Spleen (tissue), 7 donors: ENCODE measurements at regions not wholly inside any gene's neighbourhood (a gene's known extent, or its start where the extent isn't known, plus 50 kb on each side); places are given as distances from the start of the nearest gene placed in this dataset.

ENCODE experiments used
- POLR2A ChIP-seq, 3 donors: fragments of 450-650 bp; IDR thresholded peaks; one replicate each; pipeline ENCODE4 v1.5.1; 2017; ENCODE audit warnings: antibody characterized with exemption in 3 of 3, mild to moderate bottlenecking in 1 of 3
- POLR2AphosphoS5 ChIP-seq, 3 donors: sonication (generic); formaldehyde crosslinking; IDR thresholded peaks; one replicate each; pipeline ENCODE4 v1.5.1; 2017; ENCODE audit warnings: antibody characterized with exemption in 3 of 3
- TF ChIP-seq, protein P1 (sequence below), 11 experiments: fragments of 200-600 bp in 7 of 11; fragments of 450-650 bp in 4 of 11; sonication (generic) in 4 of 11; IDR thresholded peaks in 8 of 11; conservative IDR thresholded peaks in 3 of 11; 1 replicate in 7 of 11; 2 replicates in 4 of 11; pipeline versions ENCODE4 v1.4.0 to v1.8.0; 2016 to 2021; ENCODE audit warnings: antibody characterized with exemption in 11 of 11, inconsistent platforms in 4 of 11, mild to moderate bottlenecking in 1 of 11
- donor health status: DM: no; HTN: no; CAD: no; lungs with moderate emphysema.
- donor health status: DM: no; HTN: no; CAD: no.
- donor health status: DM: no; HTN: no; CAD: no.

DNA sequence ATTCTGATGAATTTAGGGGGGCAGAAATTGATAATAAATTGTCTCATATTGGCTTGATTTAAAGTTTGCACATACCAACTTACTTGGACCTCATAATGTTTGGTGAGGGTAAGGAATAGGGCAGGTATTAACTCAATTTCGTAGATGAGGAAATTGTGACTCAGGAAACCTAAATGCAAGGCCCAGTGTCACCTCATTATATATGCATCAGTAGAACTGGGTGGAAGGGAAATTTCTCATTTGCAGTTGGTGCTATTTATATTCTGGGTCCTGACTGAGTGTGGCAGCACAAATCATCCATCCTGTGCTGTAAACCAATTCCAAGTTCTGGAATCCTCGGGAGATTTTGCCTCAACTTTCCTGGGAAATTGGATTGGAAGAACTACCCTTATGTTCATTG lies 103.0 kb downstream of the SPATA31D1 start:
- TF ChIP-seq, protein P1, sequence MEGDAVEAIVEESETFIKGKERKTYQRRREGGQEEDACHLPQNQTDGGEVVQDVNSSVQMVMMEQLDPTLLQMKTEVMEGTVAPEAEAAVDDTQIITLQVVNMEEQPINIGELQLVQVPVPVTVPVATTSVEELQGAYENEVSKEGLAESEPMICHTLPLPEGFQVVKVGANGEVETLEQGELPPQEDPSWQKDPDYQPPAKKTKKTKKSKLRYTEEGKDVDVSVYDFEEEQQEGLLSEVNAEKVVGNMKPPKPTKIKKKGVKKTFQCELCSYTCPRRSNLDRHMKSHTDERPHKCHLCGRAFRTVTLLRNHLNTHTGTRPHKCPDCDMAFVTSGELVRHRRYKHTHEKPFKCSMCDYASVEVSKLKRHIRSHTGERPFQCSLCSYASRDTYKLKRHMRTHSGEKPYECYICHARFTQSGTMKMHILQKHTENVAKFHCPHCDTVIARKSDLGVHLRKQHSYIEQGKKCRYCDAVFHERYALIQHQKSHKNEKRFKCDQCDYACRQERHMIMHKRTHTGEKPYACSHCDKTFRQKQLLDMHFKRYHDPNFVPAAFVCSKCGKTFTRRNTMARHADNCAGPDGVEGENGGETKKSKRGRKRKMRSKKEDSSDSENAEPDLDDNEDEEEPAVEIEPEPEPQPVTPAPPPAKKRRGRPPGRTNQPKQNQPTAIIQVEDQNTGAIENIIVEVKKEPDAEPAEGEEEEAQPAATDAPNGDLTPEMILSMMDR (IDR thresholded peaks at IDR 0.05 in 8 of 11, conservative IDR thresholded peaks at IDR 0.05 in 3 of 11): no peak
- TF ChIP-seq POLR2AphosphoS5 (IDR thresholded peaks at IDR 0.05): no peak
- TF ChIP-seq POLR2A (IDR thresholded peaks at IDR 0.05): no peak
